Activated CD4-positive, alpha-beta T cell treated with anti-CD3 and anti-CD28 coated beads, Interleukin-2, amount 10 ng/mL, durations not matched to agents 24 days and 14 days (primary cell): ENCODE measurements at regions not wholly inside any gene's neighbourhood (a gene's known extent, or its start where the extent isn't known, plus 50 kb on each side); places are given as distances from the start of the nearest gene placed in this dataset.

Source experiments
- DNase-seq: peaks from one replicate; pipeline ENCODE4 v3.0.0; 2022
- H3K27ac Mint-ChIP-seq: one replicate; pipeline ENCODE4 v1.8.0; 2022; ENCODE audit warnings: mild to moderate bottlenecking, mixed read lengths
- H3K27me3 Mint-ChIP-seq: one replicate; pipeline ENCODE4 v1.8.0; 2022; ENCODE audit warnings: mixed read lengths
- H3K36me3 Mint-ChIP-seq: one replicate; pipeline ENCODE4 v1.8.0; 2022; ENCODE audit warnings: low read depth, mild to moderate bottlenecking, mixed read lengths
- H3K4me1 Mint-ChIP-seq: one replicate; pipeline ENCODE4 v1.8.0; 2021; ENCODE audit warnings: mixed read lengths
- H3K4me3 Mint-ChIP-seq: one replicate; pipeline ENCODE4 v1.8.0; 2022; ENCODE audit warnings: mild to moderate bottlenecking, moderate library complexity, mixed read lengths
- H3K9me3 Mint-ChIP-seq: one replicate; pipeline ENCODE4 v1.8.0; 2021; ENCODE audit warnings: mixed read lengths
- intact Hi-C: fragments of 100-400 bp; cut with micrococcal nuclease; formaldehyde crosslinking; loops from one replicate; pipeline ENCODE4 v1.15.1; 2023

- no peak overlapping the region for H3K4me3 Mint-ChIP-seq
- intact Hi-C loops, result no loop called here
These were observed 1019.4 kb downstream of the TYW1 start for GRCh38 chr7:68015978-68016532.

GRCh38 chr7:68020102-68020501 is 1023.5 kb downstream of the TYW1 start:
- Mint-ChIP-seq H3K36me3 (no peaks in the 10 kb centered on the region), H3K27me3 (no peaks in the 10 kb centered on the region), H3K4me1 (no peaks in the 10 kb centered on the region), H3K27ac (no peak overlapping the region), H3K4me3 (no peak overlapping the region), H3K9me3 (no peaks in the 10 kb centered on the region)
- intact Hi-C loops, result no loop called here
- DNase-seq, result no peak

More at GRCh38 chr7:68015978-68016532, 1019.4 kb downstream of the TYW1 start:
- Mint-ChIP-seq H3K27me3 (no peaks in the 10 kb centered on the region), H3K4me1 (no peaks in the 10 kb centered on the region), H3K9me3 (peaks cover 6% of the 10 kb centered on the region), H3K36me3 (no peaks in the 10 kb centered on the region), H3K27ac (no peak overlapping the region)
- DNase-seq, result no peak

GRCh38 chr7:68025369-68025768 is 1028.7 kb downstream of the TYW1 start:
- H3K27ac Mint-ChIP-seq, result no peak overlapping the region
- intact Hi-C loops, result no loop called here
- DNase-seq, result no peak
- no peak overlapping the region for H3K4me3 Mint-ChIP-seq
- H3K4me1 Mint-ChIP-seq, result no peaks in the 10 kb centered on the region
- no peaks in the 10 kb centered on the region for H3K27me3 Mint-ChIP-seq
- H3K36me3 Mint-ChIP-seq, result no peaks in the 10 kb centered on the region
- H3K9me3 Mint-ChIP-seq, result no peaks in the 10 kb centered on the region

- no peaks in the 10 kb centered on the region for H3K4me1 Mint-ChIP-seq
- peaks cover 14% of the 10 kb centered on the region for H3K9me3 Mint-ChIP-seq
- no peak for DNase-seq
These were observed 1033.9 kb downstream of the TYW1 start for GRCh38 chr7:68030530-68030929.

GRCh38 chr7:68031180-68031943 is 1034.7 kb downstream of the TYW1 start:
- H3K27me3 Mint-ChIP-seq, result no peaks in the 10 kb centered on the region
- H3K4me1 Mint-ChIP-seq, result no peaks in the 10 kb centered on the region
- H3K9me3 Mint-ChIP-seq, result peaks cover 14% of the 10 kb centered on the region
- H3K36me3 Mint-ChIP-seq, result no peaks in the 10 kb centered on the region
- intact Hi-C loops, result no loop called here
- DNase-seq, result no peak
- H3K27ac Mint-ChIP-seq, result no peak overlapping the region
- no peak overlapping the region for H3K4me3 Mint-ChIP-seq

More at GRCh38 chr7:68030530-68030929, 1033.9 kb downstream of the TYW1 start:
- Mint-ChIP-seq H3K27ac (no peak overlapping the region), H3K36me3 (no peaks in the 10 kb centered on the region), H3K4me3 (no peak overlapping the region), H3K27me3 (no peaks in the 10 kb centered on the region)
- intact Hi-C loops, result no loop called here

GRCh38 chr7:68038621-68039314 is 1042.1 kb downstream of the TYW1 start:
- intact Hi-C loops, result no loop called here
- no peaks in the 10 kb centered on the region for H3K27me3 Mint-ChIP-seq
- H3K4me1 Mint-ChIP-seq, result no peaks in the 10 kb centered on the region
- H3K27ac Mint-ChIP-seq, result no peak overlapping the region
- no peak overlapping the region for H3K4me3 Mint-ChIP-seq
- no peaks in the 10 kb centered on the region for H3K36me3 Mint-ChIP-seq
- no peak for DNase-seq
- H3K9me3 Mint-ChIP-seq, result peaks cover 14% of the 10 kb centered on the region

- Mint-ChIP-seq H3K27me3 (no peaks in the 10 kb centered on the region), H3K4me1 (no peaks in the 10 kb centered on the region), H3K27ac (no peak overlapping the region), H3K4me3 (no peak overlapping the region), H3K9me3 (peaks cover 9% of the 10 kb centered on the region), H3K36me3 (no peaks in the 10 kb centered on the region)
- no peak for DNase-seq
- intact Hi-C loops, result no loop called here
These were observed 1044.9 kb downstream of the TYW1 start for GRCh38 chr7:68041554-68041953.

- no peaks in the 10 kb centered on the region for H3K4me1 Mint-ChIP-seq
- no peaks in the 10 kb centered on the region for H3K27me3 Mint-ChIP-seq
- no peak for DNase-seq
- no peak overlapping the region for H3K4me3 Mint-ChIP-seq
- H3K27ac Mint-ChIP-seq, result no peak overlapping the region
- peaks cover 6% of the 10 kb centered on the region for H3K9me3 Mint-ChIP-seq
- H3K36me3 Mint-ChIP-seq, result no peaks in the 10 kb centered on the region
- intact Hi-C loops, result no loop called here
These were observed 1046.9 kb downstream of the TYW1 start for GRCh38 chr7:68043546-68043945.

GRCh38 chr7:68050627-68051026 is 1054.0 kb downstream of the TYW1 start:
- Mint-ChIP-seq H3K4me1 (no peaks in the 10 kb centered on the region), H3K9me3 (no peaks in the 10 kb centered on the region), H3K27ac (no peak overlapping the region), H3K36me3 (no peaks in the 10 kb centered on the region), H3K4me3 (no peak overlapping the region), H3K27me3 (no peaks in the 10 kb centered on the region)
- no peak for DNase-seq
- intact Hi-C loops, result no loop called here

GRCh38 chr7:68058014-68058413 is 1061.4 kb downstream of the TYW1 start:
- no peak overlapping the region for H3K27ac Mint-ChIP-seq
- no peaks in the 10 kb centered on the region for H3K4me1 Mint-ChIP-seq
- no peaks in the 10 kb centered on the region for H3K36me3 Mint-ChIP-seq
- H3K9me3 Mint-ChIP-seq, result peaks cover 14% of the 10 kb centered on the region
- intact Hi-C loops, result no loop called here
- no peak overlapping the region for H3K4me3 Mint-ChIP-seq
- H3K27me3 Mint-ChIP-seq, result no peaks in the 10 kb centered on the region
- no peak for DNase-seq

GRCh38 chr7:68063171-68063570 is 1066.5 kb downstream of the TYW1 start:
- Mint-ChIP-seq H3K4me1 (no peaks in the 10 kb centered on the region), H3K27ac (no peak overlapping the region), H3K9me3 (peaks cover 31% of the 10 kb centered on the region), H3K4me3 (no peak overlapping the region), H3K27me3 (no peaks in the 10 kb centered on the region), H3K36me3 (no peaks in the 10 kb centered on the region)
- DNase-seq, result no peak
- intact Hi-C loops, result no loop called here

- no peaks in the 10 kb centered on the region for H3K27me3 Mint-ChIP-seq
- intact Hi-C loops, result no loop called here
- no peaks in the 10 kb centered on the region for H3K36me3 Mint-ChIP-seq
- DNase-seq, result no peak
- H3K4me3 Mint-ChIP-seq, result no peak overlapping the region
- H3K9me3 Mint-ChIP-seq, result peaks cover 21% of the 10 kb centered on the region
- no peaks in the 10 kb centered on the region for H3K4me1 Mint-ChIP-seq
- no peak overlapping the region for H3K27ac Mint-ChIP-seq
These were observed 1068.9 kb downstream of the TYW1 start for GRCh38 chr7:68065581-68065980.

GRCh38 chr7:68067845-68068244 is 1071.2 kb downstream of the TYW1 start:
- intact Hi-C loops, result no loop called here
- peaks cover 18% of the 10 kb centered on the region for H3K9me3 Mint-ChIP-seq
- DNase-seq, result no peak
- no peak overlapping the region for H3K4me3 Mint-ChIP-seq
- no peaks in the 10 kb centered on the region for H3K36me3 Mint-ChIP-seq
- no peaks in the 10 kb centered on the region for H3K4me1 Mint-ChIP-seq
- H3K27me3 Mint-ChIP-seq, result no peaks in the 10 kb centered on the region
- no peak overlapping the region for H3K27ac Mint-ChIP-seq

- no peaks in the 10 kb centered on the region for H3K27me3 Mint-ChIP-seq
- H3K4me1 Mint-ChIP-seq, result no peaks in the 10 kb centered on the region
- H3K9me3 Mint-ChIP-seq, result peaks cover 18% of the 10 kb centered on the region
- no peak overlapping the region for H3K27ac Mint-ChIP-seq
- DNase-seq, result no peak
- no peak overlapping the region for H3K4me3 Mint-ChIP-seq
- no peaks in the 10 kb centered on the region for H3K36me3 Mint-ChIP-seq
- intact Hi-C loops, result no loop called here
These were observed 1074.4 kb downstream of the TYW1 start for GRCh38 chr7:68070992-68071391.
